Amniotic epithelial cell (primary cell): ENCODE measurements at regions not wholly inside any gene's neighbourhood (a gene's known extent, or its start where the extent isn't known, plus 50 kb on each side); places are given as distances from the start of the nearest gene placed in this dataset.

Experiments
- DNase-seq: peaks from one replicate; pipeline ENCODE4 v3.0.0-alpha.2; 2010; ENCODE audit warnings: low read depth

- no peak for DNase-seq
Observed at GRCh38 chr5:92779536-92779935, 801.5 kb downstream of the NR2F1-AS1 start.

- DNase-seq: no peak
Observed at GRCh38 chr5:92778261-92778660, 802.8 kb downstream of the NR2F1-AS1 start.

- DNase-seq: peak; percentile 43
Observed at GRCh38 chr5:92777421-92777820, 803.6 kb downstream of the NR2F1-AS1 start.

- DNase-seq: peak; percentile 57
Observed at GRCh38 chr5:92775711-92776615, 805.1 kb downstream of the NR2F1-AS1 start.

GRCh38 chr5:92769978-92770377 is 811.0 kb downstream of the NR2F1-AS1 start:
- DNase-seq: peak; percentile 83

- no peak for DNase-seq
Observed at GRCh38 chr5:92761585-92761984, 819.4 kb downstream of the NR2F1-AS1 start.

- no peak for DNase-seq
Observed at GRCh38 chr5:92760550-92760949, 820.5 kb downstream of the NR2F1-AS1 start.

GRCh38 chr5:92758552-92758951 is 822.5 kb downstream of the NR2F1-AS1 start:
- DNase-seq: peak; percentile 54

- peak; percentile 74 for DNase-seq
Observed at GRCh38 chr5:92749943-92750342, 831.1 kb downstream of the NR2F1-AS1 start.

- DNase-seq: no peak
Observed at GRCh38 chr5:92748072-92748676, 832.8 kb downstream of the NR2F1-AS1 start.

GRCh38 chr5:92741906-92742305 is 839.1 kb downstream of the NR2F1-AS1 start:
- no peak for DNase-seq

GRCh38 chr5:92734211-92734940 is 846.6 kb downstream of the NR2F1-AS1 start:
- no peak for DNase-seq

- DNase-seq: no peak
Observed at GRCh38 chr5:92730486-92730885, 850.5 kb downstream of the NR2F1-AS1 start.

GRCh38 chr5:92729088-92729487 is 851.9 kb downstream of the NR2F1-AS1 start:
- DNase-seq: no peak

GRCh38 chr5:92715946-92716520 is 865.0 kb downstream of the NR2F1-AS1 start:
- DNase-seq: no peak

GRCh38 chr5:92713826-92714225 is 867.2 kb downstream of the NR2F1-AS1 start:
- no peak for DNase-seq

GRCh38 chr5:92713335-92713743 is 867.7 kb downstream of the NR2F1-AS1 start:
- DNase-seq: no peak

- no peak for DNase-seq
Observed at GRCh38 chr5:92711956-92712355, 869.1 kb downstream of the NR2F1-AS1 start.

GRCh38 chr5:92704590-92704989 is 876.4 kb downstream of the NR2F1-AS1 start:
- no peak for DNase-seq

- DNase-seq: no peak
Observed at GRCh38 chr5:92703976-92704375, 877.0 kb downstream of the NR2F1-AS1 start.

GRCh38 chr5:92695123-92696003 is 885.7 kb downstream of the NR2F1-AS1 start:
- DNase-seq: no peak
